ENCODE measurements at regions not wholly inside any gene's neighbourhood (a gene's known extent, or its start where the extent isn't known, plus 50 kb on each side); places are given as distances from the start of the nearest gene placed in this dataset.
"Not testable (repeated sequence)": the region's sequence is repeated elsewhere in the genome, so short reads cannot be mapped to it uniquely, and the experiment has no call there.

GRCh38 chrX:93095535-93095934, 577.8 kb downstream of the NAP1L3 start:
- TF ChIP-seq, protein P1, sequence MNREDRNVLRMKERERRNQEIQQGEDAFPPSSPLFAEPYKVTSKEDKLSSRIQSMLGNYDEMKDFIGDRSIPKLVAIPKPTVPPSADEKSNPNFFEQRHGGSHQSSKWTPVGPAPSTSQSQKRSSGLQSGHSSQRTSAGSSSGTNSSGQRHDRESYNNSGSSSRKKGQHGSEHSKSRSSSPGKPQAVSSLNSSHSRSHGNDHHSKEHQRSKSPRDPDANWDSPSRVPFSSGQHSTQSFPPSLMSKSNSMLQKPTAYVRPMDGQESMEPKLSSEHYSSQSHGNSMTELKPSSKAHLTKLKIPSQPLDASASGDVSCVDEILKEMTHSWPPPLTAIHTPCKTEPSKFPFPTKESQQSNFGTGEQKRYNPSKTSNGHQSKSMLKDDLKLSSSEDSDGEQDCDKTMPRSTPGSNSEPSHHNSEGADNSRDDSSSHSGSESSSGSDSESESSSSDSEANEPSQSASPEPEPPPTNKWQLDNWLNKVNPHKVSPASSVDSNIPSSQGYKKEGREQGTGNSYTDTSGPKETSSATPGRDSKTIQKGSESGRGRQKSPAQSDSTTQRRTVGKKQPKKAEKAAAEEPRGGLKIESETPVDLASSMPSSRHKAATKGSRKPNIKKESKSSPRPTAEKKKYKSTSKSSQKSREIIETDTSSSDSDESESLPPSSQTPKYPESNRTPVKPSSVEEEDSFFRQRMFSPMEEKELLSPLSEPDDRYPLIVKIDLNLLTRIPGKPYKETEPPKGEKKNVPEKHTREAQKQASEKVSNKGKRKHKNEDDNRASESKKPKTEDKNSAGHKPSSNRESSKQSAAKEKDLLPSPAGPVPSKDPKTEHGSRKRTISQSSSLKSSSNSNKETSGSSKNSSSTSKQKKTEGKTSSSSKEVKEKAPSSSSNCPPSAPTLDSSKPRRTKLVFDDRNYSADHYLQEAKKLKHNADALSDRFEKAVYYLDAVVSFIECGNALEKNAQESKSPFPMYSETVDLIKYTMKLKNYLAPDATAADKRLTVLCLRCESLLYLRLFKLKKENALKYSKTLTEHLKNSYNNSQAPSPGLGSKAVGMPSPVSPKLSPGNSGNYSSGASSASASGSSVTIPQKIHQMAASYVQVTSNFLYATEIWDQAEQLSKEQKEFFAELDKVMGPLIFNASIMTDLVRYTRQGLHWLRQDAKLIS (CRISPR knock-in tag; IDR thresholded peaks at IDR 0.05), result not testable (repeated sequence)
- not testable (repeated sequence) for TF ChIP-seq E2F5 (CRISPR knock-in tag; IDR thresholded peaks at IDR 0.05); ZNF589 (CRISPR knock-in tag; IDR thresholded peaks at IDR 0.05; ENCODE audit: low read depth)
- TF ChIP-seq, protein P2, sequence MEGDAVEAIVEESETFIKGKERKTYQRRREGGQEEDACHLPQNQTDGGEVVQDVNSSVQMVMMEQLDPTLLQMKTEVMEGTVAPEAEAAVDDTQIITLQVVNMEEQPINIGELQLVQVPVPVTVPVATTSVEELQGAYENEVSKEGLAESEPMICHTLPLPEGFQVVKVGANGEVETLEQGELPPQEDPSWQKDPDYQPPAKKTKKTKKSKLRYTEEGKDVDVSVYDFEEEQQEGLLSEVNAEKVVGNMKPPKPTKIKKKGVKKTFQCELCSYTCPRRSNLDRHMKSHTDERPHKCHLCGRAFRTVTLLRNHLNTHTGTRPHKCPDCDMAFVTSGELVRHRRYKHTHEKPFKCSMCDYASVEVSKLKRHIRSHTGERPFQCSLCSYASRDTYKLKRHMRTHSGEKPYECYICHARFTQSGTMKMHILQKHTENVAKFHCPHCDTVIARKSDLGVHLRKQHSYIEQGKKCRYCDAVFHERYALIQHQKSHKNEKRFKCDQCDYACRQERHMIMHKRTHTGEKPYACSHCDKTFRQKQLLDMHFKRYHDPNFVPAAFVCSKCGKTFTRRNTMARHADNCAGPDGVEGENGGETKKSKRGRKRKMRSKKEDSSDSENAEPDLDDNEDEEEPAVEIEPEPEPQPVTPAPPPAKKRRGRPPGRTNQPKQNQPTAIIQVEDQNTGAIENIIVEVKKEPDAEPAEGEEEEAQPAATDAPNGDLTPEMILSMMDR (IDR thresholded peaks at IDR 0.05 in 2 of 3, conservative IDR thresholded peaks at IDR 0.05 in 1 of 3; ENCODE audit: insufficient read depth in 2 of 3, low read depth in 1 of 3, low read length in 3 of 3), result not testable (repeated sequence)

Measured in K562 (cell line).